HG02981 (cell line): ENCODE measurements at regions not wholly inside any gene's neighbourhood (a gene's known extent, or its start where the extent isn't known, plus 50 kb on each side); places are given as distances from the start of the nearest gene placed in this dataset.
"Not testable (repeated sequence)": the region's sequence is repeated elsewhere in the genome, so short reads cannot be mapped to it uniquely, and the experiment has no call there.

Source experiments
- ATAC-seq: cut with Tn5 transposase; IDR thresholded peaks from one replicate; pipeline ENCODE4 v1.9.1; 2021; ENCODE audit warnings: mild to moderate bottlenecking, moderate library complexity; ENCODE audit not compliant: unreplicated experiment

GRCh38 chr4:66571145-66571695, 900.9 kb upstream of the EPHA5 start:
- ATAC-seq, result no peak

- ATAC-seq, result no peak
These were observed 898.9 kb upstream of the EPHA5 start for GRCh38 chr4:66569228-66569627.

GRCh38 chr4:66568431-66568830, 898.1 kb upstream of the EPHA5 start:
- no peak for ATAC-seq

GRCh38 chr4:66568001-66568400, 897.7 kb upstream of the EPHA5 start:
- no peak for ATAC-seq

GRCh38 chr4:66567551-66567950, 897.3 kb upstream of the EPHA5 start:
- no peak for ATAC-seq

GRCh38 chr4:66565801-66566200, 895.5 kb upstream of the EPHA5 start:
- no peak for ATAC-seq

GRCh38 chr4:66564901-66565651, 894.8 kb upstream of the EPHA5 start:
- no peak for ATAC-seq

GRCh38 chr4:66562276-66562806, 892.1 kb upstream of the EPHA5 start:
- no peak for ATAC-seq

GRCh38 chr4:66561465-66562053, 891.3 kb upstream of the EPHA5 start:
- not testable (repeated sequence) for ATAC-seq

GRCh38 chr4:66558651-66559050, 888.4 kb upstream of the EPHA5 start:
- ATAC-seq, result no peak

- no peak for ATAC-seq
These were observed 886.5 kb upstream of the EPHA5 start for GRCh38 chr4:66556651-66557278.

- ATAC-seq, result no peak
These were observed 885.0 kb upstream of the EPHA5 start for GRCh38 chr4:66555301-66555700.

GRCh38 chr4:66554826-66555225, 884.5 kb upstream of the EPHA5 start:
- no peak for ATAC-seq

- ATAC-seq, result not testable (repeated sequence)
These were observed 875.0 kb upstream of the EPHA5 start for GRCh38 chr4:66545301-66545700.

- ATAC-seq, result no peak
These were observed 874.0 kb upstream of the EPHA5 start for GRCh38 chr4:66544281-66544680.

GRCh38 chr4:66539745-66540144, 869.5 kb upstream of the EPHA5 start:
- no peak for ATAC-seq

GRCh38 chr4:66524781-66525180, 854.5 kb upstream of the EPHA5 start:
- no peak for ATAC-seq

GRCh38 chr4:66522244-66522643, 852.0 kb upstream of the EPHA5 start:
- no peak for ATAC-seq

GRCh38 chr4:66516940-66517339, 846.7 kb upstream of the EPHA5 start:
- ATAC-seq, result no peak

GRCh38 chr4:66506985-66507384, 836.7 kb upstream of the EPHA5 start:
- ATAC-seq, result no peak

GRCh38 chr4:66501997-66502396, 831.7 kb upstream of the EPHA5 start:
- ATAC-seq, result no peak

GRCh38 chr4:66490729-66491128, 820.4 kb upstream of the EPHA5 start:
- no peak for ATAC-seq
